Head of caudate nucleus (tissue), 42 donors: ENCODE measurements at regions not wholly inside any gene's neighbourhood (a gene's known extent, or its start where the extent isn't known, plus 50 kb on each side); places are given as distances from the start of the nearest gene placed in this dataset.
A peak's percentile ranks its signal among the peaks of the same experiment; 100 is the strongest.

Source experiments
- DNase-seq, 42 donors: peaks; one replicate each; pipeline versions ENCODE4 v3.0.0 to v3.0.0-alpha.2; 2020 to 2021; ENCODE audit warnings: mixed read lengths in 7 of 42
- intact Hi-C: fragments of 100-400 bp; cut with DNase I; formaldehyde crosslinking; loops from one replicate; pipeline ENCODE4 v1.15.0; 2022

- intact Hi-C loops: no loop called here
- no peak for DNase-seq
Measured at GRCh38 chr15:89400782-89401545, 66.3 kb upstream of the POLG start.

GRCh38 chr15:89400116-89400781 lies 65.6 kb upstream of the POLG start:
- DNase-seq: peak in 28 of 42 donors; percentile 23 to 71 (median 53)
- intact Hi-C loops: no loop called here

- peak in 38 of 42 donors; percentile 18 to 75 (median 56) for DNase-seq
- intact Hi-C loops: no loop called here
Measured at GRCh38 chr15:89399238-89400115, 64.9 kb upstream of the POLG start.

- intact Hi-C loops: no loop called here
- no peak for DNase-seq
Measured at GRCh38 chr15:89398896-89399237, 64.2 kb upstream of the POLG start.

- intact Hi-C loops: no loop called here
Measured at GRCh38 chr15:89397653-89398023, 63.0 kb upstream of the POLG start.

GRCh38 chr15:89396723-89397652 lies 62.4 kb upstream of the POLG start:
- intact Hi-C loops: no loop called here
- DNase-seq: no peak

More at GRCh38 chr15:89397653-89398023, 63.0 kb upstream of the POLG start:
- no peak for DNase-seq

GRCh38 chr15:89395996-89396395 lies 61.4 kb upstream of the POLG start:
- intact Hi-C loops: no loop called here
- no peak for DNase-seq

- DNase-seq: peak in 25 of 42 donors; percentile 33 to 73 (median 53)
- intact Hi-C loops: no loop called here
Measured at GRCh38 chr15:89395461-89395871, 60.8 kb upstream of the POLG start.

GRCh38 chr15:89395031-89395430 lies 60.4 kb upstream of the POLG start:
- no peak for DNase-seq
- intact Hi-C loops: no loop called here

GRCh38 chr15:89393056-89393455 lies 58.4 kb upstream of the POLG start:
- DNase-seq: no peak
- intact Hi-C loops: no loop called here

- intact Hi-C loops: no loop called here
Measured at GRCh38 chr15:89391685-89392257, 57.1 kb upstream of the POLG start.

GRCh38 chr15:89389841-89390603 lies 55.4 kb upstream of the POLG start:
- intact Hi-C loops: no loop called here
- DNase-seq: peak in 1 of 42 donors; percentile 29

More at GRCh38 chr15:89391685-89392257, 57.1 kb upstream of the POLG start:
- DNase-seq: no peak

- DNase-seq: no peak
- intact Hi-C loops: no loop called here
Measured at GRCh38 chr15:89387140-89387903, 52.7 kb upstream of the POLG start.

- intact Hi-C loops: no loop called here
Measured at GRCh38 chr15:89385596-89386331, 51.1 kb upstream of the POLG start.

More at GRCh38 chr15:89385596-89386331, 51.1 kb upstream of the POLG start:
- DNase-seq: no peak
